HG03432 (cell line): ENCODE measurements at regions not wholly inside any gene's neighbourhood (a gene's known extent, or its start where the extent isn't known, plus 50 kb on each side); places are given as distances from the start of the nearest gene placed in this dataset.
A peak's percentile ranks its signal among the peaks of the same experiment; 100 is the strongest.

Experiments used
- ATAC-seq: cut with Tn5 transposase; IDR thresholded peaks from one replicate; pipeline ENCODE4 v1.9.1; 2021; ENCODE audit warnings: mild to moderate bottlenecking, moderate library complexity; ENCODE audit not compliant: unreplicated experiment

DNA sequence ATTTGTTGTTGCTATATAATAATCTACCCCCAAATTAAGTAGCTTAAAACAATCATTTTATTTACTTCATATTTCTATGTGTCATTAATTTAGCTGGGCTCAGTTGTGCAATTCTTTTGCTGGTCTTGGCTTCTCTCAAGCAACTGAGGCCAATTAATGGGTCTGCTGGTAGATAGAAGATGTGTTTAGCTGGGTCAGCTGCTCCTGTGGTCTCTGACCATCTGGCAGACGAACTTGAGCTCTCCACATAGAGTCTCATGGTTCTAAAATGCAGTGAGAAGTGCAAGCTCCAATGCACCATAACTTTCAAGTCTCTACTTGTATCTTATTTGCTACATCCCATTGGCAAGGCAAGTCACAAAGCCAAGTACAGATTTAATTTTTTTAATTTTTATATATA, 515.6 kb downstream of the ZIC1 start:
- no peak for ATAC-seq

DNA sequence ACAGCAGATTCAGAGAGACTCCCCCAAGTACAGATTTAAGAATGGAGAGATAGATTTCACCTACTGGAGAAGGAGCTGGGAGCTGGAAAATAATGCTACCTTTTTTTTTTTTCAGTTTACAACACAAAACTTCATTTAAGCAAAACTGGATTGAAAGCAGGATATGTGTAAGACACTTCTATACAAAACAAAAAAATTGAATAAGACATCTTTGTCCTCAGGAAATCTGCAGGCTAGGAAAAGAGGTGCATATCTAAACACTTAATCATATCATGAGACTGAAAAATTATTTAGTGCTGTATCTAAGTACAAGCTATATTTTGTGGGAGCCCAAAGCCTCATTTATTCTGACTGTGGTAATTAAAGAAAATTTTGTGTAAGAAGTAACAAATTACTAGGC, 516.1 kb downstream of the ZIC1 start:
- ATAC-seq: no peak

- no peak for ATAC-seq
Observed at GRCh38 chr3:147930232-147930807, 521.2 kb downstream of the ZIC1 start.

- no peak for ATAC-seq
Observed at GRCh38 chr3:147934451-147935180, 525.5 kb downstream of the ZIC1 start.

GRCh38 chr3:147937341-147937740, 528.2 kb downstream of the ZIC1 start:
- no peak for ATAC-seq

- ATAC-seq: no peak
Observed at GRCh38 chr3:147937891-147938290, 528.7 kb downstream of the ZIC1 start.

- no peak for ATAC-seq
Observed at GRCh38 chr3:147939425-147939824, 530.3 kb downstream of the ZIC1 start.

GRCh38 chr3:147939839-147940238, 530.7 kb downstream of the ZIC1 start:
- ATAC-seq: no peak

DNA sequence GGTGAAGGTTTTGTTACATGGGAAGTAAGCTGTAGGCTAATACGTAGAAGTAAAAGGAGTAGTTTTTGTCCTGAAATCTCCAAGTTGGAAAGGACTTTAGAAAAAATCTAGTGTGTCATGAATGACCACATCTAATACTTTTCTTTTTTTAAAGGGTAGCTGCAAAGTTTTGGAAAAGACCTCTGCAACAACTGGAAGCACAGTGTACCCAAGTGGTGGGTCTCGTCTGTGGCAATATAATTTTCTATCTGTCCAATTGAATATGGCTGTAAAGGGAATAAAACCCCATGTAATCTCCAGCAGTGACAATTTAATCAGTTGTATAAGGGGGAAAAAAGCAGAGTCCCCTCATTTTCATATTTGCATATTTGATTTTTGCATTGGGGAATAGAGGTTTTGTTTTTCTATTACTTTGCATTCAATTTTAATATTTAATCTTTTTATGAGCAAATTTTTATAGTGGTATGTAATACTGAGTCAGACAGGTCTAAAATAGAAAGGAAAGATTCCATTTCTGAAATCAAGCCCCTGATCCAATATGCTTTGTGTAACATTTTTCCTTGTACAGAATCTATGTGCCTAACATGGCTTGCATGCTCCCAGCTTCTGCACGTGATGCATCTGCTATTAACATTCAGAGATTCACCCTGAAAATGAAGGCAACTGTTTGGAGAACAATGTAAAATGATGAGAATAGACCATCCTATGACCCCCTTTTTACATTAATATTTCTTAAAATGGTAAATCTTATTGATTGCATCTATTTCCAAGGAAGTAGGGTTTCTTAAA, 531.4 kb downstream of the ZIC1 start:
- ATAC-seq: no peak

DNA sequence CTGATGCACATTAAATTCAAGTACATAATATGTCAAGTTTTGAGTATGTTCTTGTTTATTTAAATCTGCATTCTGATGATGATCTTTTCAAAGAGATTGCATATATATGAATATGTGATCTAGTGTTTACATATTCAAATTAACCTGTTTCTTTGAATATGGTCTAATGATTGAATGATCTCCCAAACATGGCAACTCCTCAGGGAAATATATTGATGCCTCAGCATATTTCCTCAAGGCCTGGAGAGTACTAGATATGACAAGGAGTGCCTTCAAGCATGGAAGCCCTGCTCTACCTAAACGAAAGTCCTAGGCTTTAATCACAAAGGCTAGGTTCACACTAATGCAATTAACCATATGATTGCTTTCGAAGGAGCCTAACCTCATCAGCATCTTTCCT, 532.8 kb downstream of the ZIC1 start:
- no peak for ATAC-seq

- ATAC-seq: no peak
Observed at GRCh38 chr3:147943265-147943945, 534.2 kb downstream of the ZIC1 start.

GRCh38 chr3:147945968-147946519, 536.9 kb downstream of the ZIC1 start:
- ATAC-seq: peak; percentile 66

- no peak for ATAC-seq
Observed at GRCh38 chr3:147956615-147957014, 547.5 kb downstream of the ZIC1 start.

DNA sequence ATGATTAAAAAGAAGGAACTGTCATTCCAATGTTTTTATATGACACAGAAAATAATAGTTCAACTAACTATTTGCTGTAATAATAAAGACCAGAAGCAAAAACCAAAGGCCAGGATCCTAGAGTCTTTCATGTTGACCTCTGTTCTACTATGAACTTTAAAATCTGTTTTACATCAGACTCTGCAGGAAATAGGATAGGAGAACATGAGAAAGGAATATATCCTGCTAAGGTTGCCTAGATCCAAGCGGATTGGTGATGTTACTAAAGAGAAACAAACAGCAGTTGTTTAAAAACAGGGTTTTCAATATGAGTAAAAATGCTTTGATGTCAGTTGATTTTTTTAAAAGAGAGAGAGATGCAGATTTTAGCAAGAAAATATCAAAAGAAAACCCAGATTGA, 549.6 kb downstream of the ZIC1 start:
- no peak for ATAC-seq

DNA sequence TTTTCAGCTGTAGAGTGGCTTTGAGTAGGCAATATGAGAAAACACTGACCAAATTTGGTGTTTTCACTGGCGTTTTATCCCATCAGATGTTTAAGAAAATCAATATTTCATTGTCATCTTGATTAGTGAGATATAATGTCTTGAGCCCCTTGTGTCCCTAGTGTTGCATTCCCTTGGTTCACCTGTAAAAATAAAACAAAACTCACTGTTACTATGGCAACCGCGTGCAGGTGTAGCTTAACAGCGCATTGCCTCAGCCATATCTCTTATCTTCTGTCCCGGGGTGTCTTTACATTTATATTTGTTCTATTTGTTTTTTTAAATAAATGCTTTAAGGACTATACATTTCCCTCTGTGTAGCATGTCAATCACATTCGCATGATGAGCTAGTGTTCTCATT, 551.6 kb downstream of the ZIC1 start:
- no peak for ATAC-seq

DNA sequence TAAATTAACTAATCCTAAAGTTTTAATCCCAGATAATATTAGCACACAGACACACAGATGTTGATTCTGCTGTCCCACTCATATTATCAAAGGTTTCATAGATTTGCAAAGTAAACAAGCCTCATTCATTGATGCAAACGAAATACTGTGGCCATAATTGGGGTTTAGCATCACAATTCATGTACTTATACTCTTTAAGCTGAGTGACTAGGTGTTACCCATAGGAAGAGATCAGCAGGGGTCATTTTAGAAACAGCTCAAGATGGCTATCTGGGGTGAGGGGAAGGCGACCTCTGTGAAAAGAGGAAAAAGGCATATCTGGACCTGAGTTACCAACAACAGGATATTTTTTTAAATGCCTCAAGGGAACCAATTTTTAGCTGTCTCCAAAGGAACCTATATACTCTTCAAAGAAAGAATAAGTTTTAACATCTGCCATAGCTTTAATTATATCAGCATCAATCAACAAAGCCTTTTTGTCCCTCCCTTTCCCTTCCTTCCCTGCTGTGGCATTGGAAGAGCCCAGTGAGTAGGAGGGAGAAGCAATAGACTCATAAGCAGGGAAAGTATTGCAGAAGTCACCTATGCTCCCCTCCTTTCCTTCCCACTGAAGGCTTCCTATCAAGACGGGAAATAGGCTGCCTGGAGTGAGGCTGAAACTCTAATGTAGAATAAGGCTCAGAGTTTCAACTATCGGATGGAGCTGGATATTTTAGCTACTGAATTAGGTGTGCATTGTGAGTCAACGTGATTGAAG, 553.4 kb downstream of the ZIC1 start:
- no peak for ATAC-seq

DNA sequence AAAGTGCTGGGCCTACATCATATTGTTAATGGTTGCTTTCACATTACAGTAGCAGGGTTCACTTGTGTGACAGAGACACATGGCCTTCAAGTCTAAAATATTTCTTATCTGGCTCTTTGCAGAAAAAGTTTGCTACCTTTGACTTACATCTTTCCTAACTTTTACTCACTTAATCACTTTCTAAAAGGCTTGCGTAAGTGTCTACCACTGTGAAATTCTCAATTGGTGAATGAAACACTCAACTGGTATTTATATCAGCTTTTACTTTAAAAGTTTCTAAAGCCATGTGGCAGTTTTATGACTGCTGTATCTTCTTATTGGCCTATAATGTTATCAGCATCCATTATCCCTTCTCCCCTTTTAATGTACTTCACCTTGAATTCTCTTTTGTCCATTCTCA, 554.5 kb downstream of the ZIC1 start:
- no peak for ATAC-seq

DNA sequence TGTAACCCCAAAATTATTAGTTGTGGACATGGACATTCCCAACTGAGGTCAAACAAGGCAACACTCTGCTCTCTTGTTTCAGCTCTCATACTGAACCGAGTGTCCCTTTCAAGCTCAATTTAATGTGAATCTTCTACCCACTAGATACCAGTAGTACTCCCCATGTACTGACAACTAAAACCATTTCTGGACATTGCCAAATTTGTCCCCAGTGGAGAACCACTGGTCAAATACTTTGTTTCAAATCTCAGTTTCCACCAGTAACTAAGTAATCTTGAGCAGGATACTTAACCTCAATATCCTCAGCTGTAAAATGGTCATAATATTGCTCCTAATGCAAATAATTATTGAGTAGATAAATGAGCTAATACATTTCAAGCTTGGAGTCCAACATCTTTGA, 566.0 kb downstream of the ZIC1 start:
- no peak for ATAC-seq

DNA sequence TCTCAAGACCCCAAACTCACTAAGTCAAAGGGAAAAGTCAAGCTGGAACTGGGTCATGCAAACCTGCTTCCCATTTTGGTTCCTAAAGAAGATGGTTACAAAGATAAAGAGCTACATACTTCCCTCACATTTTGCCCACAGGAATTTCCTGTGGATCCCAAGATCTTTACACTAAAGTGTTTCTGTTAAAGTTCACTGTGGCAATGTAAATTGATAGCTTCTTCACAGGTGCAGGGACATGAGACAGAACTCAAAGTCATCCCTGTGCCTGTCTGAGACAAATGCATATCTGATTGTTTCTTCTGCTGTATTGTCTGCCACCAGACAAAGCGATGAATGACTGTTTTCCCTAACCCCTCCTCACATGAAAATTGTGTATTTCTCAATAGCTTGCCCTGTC, 567.8 kb downstream of the ZIC1 start:
- ATAC-seq: no peak

- ATAC-seq: no peak
Observed at GRCh38 chr3:147987549-147987948, 578.4 kb downstream of the ZIC1 start.

GRCh38 chr3:147989344-147989743, 580.2 kb downstream of the ZIC1 start:
- ATAC-seq: no peak
